GM12865 (cell line): ENCODE measurements at regions not wholly inside any gene's neighbourhood (a gene's known extent, or its start where the extent isn't known, plus 50 kb on each side); places are given as distances from the start of the nearest gene placed in this dataset.
A peak's percentile ranks its signal among the peaks of the same experiment; 100 is the strongest.

ENCODE experiments used
- DNase-seq: peaks from one replicate; pipeline ENCODE4 v3.0.0; 2010; ENCODE audit warnings: low read depth
- H3K4me3 ChIP-seq: 2 replicates; pipeline ENCODE4 v1.5.1; 2011; ENCODE audit warnings: mild to moderate bottlenecking, low read depth, low read length, control low read depth
- TF ChIP-seq, protein P1 (sequence below): IDR thresholded peaks from 2 replicates; pipeline ENCODE4 v1.5.1; 2011; ENCODE audit warnings: low read length, control low read depth, low read depth, inconsistent platforms; ENCODE audit not compliant: insufficient read depth; ENCODE audit errors: missing control alignments

DNA sequence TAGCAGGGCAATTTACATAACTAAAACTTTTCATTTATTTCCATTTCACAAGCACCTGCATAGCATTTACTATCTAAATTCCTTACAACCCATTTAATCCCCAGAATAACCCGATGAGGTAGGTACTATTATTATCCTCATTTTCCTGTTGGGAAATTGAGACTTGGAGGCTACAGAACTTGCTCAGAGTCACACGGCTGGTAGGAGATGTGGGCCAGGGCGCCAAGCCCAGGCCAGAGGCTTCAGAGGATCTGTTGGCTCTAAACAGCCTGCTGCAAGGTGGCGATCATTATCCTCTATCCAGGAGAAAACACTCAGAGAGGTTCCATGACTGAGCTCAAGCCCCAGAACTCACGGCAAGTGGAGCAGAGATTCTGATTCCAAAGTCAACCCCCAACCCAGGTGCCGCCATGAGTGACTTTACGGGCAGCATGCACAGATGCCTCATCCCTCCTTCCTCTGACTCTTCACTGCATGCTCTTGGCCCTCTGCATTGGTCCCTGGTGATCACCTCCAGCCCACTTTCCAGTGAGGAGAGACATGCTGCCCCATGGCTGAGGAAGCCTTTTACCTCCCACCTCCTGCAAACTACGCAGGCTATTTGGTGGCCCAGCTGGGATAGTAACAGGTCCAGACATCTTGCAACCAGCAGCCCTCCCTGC lies 168.4 kb upstream of the FSTL4 start:
- TF ChIP-seq, protein P1, sequence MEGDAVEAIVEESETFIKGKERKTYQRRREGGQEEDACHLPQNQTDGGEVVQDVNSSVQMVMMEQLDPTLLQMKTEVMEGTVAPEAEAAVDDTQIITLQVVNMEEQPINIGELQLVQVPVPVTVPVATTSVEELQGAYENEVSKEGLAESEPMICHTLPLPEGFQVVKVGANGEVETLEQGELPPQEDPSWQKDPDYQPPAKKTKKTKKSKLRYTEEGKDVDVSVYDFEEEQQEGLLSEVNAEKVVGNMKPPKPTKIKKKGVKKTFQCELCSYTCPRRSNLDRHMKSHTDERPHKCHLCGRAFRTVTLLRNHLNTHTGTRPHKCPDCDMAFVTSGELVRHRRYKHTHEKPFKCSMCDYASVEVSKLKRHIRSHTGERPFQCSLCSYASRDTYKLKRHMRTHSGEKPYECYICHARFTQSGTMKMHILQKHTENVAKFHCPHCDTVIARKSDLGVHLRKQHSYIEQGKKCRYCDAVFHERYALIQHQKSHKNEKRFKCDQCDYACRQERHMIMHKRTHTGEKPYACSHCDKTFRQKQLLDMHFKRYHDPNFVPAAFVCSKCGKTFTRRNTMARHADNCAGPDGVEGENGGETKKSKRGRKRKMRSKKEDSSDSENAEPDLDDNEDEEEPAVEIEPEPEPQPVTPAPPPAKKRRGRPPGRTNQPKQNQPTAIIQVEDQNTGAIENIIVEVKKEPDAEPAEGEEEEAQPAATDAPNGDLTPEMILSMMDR = no peak
- H3K4me3 ChIP-seq = no peak overlapping the region
- no peak for DNase-seq

DNA sequence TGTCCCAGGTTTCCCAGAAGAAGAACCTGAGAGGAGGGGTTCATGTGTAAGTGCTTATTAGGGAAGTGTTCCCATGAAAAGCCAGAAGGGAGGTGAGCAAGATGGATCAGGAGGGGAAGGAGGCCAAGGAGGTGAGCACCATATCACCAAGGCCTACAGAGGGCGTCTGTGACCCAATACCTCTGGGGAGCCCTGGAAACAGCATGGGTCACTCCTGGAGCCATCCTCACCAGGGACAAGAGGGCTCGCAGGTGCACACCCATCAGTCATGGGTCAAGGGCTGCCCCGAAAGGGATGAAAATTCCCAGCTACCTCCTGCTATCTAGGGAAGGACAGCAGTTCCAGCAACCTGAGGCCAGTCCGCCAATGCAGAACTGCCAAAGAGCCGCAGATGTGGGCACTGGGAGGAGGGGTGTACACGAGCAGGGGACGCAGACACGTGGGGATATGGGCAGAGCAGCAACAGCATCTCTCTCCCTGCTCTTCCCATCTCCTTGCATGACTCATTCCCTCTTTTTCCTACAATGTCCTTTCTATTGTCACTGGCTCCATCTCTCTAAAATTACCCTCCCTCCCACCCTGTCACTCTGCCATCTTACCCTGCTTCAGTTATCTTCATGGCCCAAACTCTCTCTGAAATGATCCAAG lies 167.6 kb upstream of the FSTL4 start:
- DNase-seq = peak; percentile 27
- no peak overlapping the region for H3K4me3 ChIP-seq
- TF ChIP-seq, protein P1 = peak; percentile 29

DNA sequence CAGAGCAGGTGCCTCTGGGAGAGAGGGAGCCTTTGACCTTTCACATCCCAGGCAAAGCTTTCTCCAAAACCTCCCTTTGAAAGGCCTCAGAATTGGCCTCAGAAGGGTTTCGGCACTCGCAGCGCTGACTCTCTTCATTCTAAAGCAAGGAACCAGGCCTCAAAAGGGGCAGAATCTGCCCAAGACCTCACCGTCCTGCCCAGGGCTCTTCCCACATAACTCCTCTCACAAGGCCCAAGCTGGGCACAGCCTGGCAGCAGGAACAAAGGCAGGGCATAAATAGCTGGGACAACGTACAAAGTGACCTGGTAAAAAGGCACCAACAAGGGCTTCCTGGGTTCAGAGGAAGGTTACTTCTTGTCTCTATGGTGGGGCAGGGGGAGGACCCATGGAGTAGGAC lies 166.3 kb upstream of the FSTL4 start:
- DNase-seq = no peak
- TF ChIP-seq, protein P1 = no peak
- no peak overlapping the region for H3K4me3 ChIP-seq

DNA sequence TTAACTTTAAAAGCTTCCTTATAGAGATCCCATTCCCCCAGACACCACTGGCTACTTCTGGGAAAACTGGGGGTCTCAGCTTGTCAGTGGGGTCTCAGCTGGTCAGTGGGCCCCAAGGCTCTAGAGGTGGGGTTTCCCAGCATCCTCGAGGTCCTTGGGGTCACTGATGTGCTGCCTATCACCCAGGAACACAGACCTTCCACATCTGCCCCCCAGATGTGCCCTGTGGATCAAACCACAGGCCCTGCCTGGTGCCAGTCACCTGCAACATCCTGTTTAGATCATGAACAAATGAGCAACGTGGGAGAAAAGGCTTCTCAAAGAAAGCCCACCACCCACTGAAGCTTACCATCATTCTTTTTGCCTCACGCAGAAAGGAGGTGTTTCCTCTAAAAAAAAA lies 165.6 kb upstream of the FSTL4 start:
- TF ChIP-seq, protein P1 = no peak
- no peak overlapping the region for H3K4me3 ChIP-seq
- DNase-seq = no peak

DNA sequence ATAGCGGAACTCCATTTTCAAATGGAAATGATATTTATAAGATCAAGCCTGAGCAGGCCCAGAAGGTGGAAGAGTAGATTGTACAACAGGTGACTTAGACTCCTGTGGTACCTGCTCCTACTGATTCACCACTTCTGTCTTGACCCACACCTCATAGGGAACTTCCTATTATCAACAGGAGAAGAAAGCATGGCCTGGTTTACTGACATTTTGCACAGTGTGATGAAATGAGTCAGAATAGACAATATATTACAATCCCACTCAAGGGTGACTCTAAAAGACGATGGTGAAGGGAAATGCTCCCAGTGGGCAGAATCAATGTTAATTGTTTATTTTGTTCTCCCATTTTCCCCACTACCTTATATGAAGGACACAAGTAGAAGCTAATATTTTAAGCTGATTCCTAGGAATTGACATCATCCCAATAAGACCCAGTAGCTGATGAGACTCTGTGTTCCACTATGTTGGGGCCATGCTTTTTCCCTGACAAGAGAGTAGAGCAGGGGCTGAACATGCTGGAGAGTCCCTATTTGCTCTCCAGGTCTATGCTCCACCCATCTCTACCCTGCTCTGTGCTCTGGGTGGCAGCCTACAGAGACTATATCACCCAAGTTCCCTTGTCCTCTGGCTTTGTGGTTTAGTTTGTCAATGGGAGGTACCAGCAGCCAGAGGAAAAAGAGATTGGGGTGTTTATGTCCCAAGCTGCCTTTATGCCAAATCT lies 163.4 kb upstream of the FSTL4 start:
- TF ChIP-seq, protein P1 = no peak
- DNase-seq = no peak
- H3K4me3 ChIP-seq = no peak overlapping the region

DNA sequence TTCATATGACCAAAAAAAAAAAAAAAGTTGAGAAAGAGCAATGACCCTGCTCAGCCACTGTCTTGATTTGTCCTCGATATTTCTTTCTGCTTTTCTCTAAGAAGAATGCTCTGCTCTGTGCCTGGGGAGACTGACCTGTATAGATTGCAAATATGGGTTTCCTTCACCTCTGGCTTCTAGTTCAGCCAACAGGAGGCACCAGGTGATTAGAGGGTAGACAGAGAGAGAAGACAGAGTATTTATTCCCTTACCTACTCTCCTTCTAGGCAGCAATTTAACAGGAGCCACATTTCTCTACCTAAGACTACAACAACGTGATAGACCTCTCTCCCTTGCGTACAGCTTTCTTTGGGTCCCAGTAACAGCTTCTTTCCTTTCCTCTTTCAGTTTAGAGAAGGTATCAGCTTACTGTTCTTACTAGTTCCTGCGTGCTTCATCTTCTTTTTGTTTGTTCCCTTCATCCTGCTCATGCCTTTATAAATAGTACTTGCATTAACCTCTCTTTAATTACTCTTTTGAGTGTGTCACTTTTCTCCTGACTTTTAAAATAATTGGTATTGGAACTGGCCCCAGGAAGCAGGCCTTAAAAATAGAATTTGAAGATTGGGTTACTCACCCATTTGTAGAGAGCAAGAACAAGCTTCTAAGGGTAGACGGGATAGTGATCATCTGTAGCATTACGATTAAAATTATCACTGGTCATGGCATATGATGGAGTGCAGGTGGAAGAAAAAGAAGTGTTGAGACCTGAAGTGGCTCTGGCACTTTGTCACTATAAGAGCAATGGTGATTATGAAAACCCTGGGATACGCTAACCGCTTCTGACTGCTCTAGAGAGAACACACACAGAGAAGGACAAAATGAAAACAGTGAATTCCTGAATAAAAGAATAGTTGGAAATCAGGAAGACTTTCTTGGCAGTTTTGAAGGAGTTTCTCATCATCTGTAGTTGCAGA lies 161.2 kb upstream of the FSTL4 start:
- no peak for DNase-seq
- TF ChIP-seq, protein P1 = peak; percentile 11
- no peak overlapping the region for H3K4me3 ChIP-seq
